ENCODE measurements at regions not wholly inside any gene's neighbourhood (a gene's known extent, or its start where the extent isn't known, plus 50 kb on each side); places are given as distances from the start of the nearest gene placed in this dataset.

GRCh38 chr5:54758038-54758437, 227.4 kb downstream of the ESM1 start:
- TF ChIP-seq CTCF (optimal IDR thresholded peaks at IDR 0.05 in 1 of 3, IDR thresholded peaks at IDR 0.05 in 1 of 3, conservative IDR thresholded peaks at IDR 0.05 in 1 of 3; ENCODE audit: extremely low read depth in 1 of 3, insufficient read depth in 2 of 3, low read length in 3 of 3), result no peak
- TF ChIP-seq EZH2 (IDR thresholded peaks at IDR 0.05; ENCODE audit: low read length), result no peak

Measured in keratinocyte (primary cell).